ENCODE measurements at regions not wholly inside any gene's neighbourhood (a gene's known extent, or its start where the extent isn't known, plus 50 kb on each side); places are given as distances from the start of the nearest gene placed in this dataset.

- no peak overlapping the region for H3K27ac Mint-ChIP-seq
- peaks cover 3% of the 10 kb centered on the region for H3K27me3 Mint-ChIP-seq
- H3K4me1 Mint-ChIP-seq: no peaks in the 10 kb centered on the region
- no peak overlapping the region for H3K4me3 Mint-ChIP-seq
- no peaks in the 10 kb centered on the region for H3K36me3 Mint-ChIP-seq
- no peaks in the 10 kb centered on the region for H3K9me3 Mint-ChIP-seq
Measured at GRCh38 chr20:61046721-61047351, 205.2 kb upstream of the CDH4 start.

- no peak overlapping the region for H3K4me3 Mint-ChIP-seq
- no peak overlapping the region for H3K27ac Mint-ChIP-seq
- peaks cover 3% of the 10 kb centered on the region for H3K27me3 Mint-ChIP-seq
- H3K36me3 Mint-ChIP-seq: no peaks in the 10 kb centered on the region
- no peaks in the 10 kb centered on the region for H3K9me3 Mint-ChIP-seq
- no peaks in the 10 kb centered on the region for H3K4me1 Mint-ChIP-seq
Measured at GRCh38 chr20:61047515-61047914, 204.5 kb upstream of the CDH4 start.

GRCh38 chr20:61048302-61048701, 203.8 kb upstream of the CDH4 start:
- H3K27me3 Mint-ChIP-seq: no peaks in the 10 kb centered on the region
- no peaks in the 10 kb centered on the region for H3K36me3 Mint-ChIP-seq
- no peak overlapping the region for H3K27ac Mint-ChIP-seq
- H3K9me3 Mint-ChIP-seq: no peaks in the 10 kb centered on the region
- no peaks in the 10 kb centered on the region for H3K4me1 Mint-ChIP-seq
- H3K4me3 Mint-ChIP-seq: no peak overlapping the region

GRCh38 chr20:61049684-61050083, 202.4 kb upstream of the CDH4 start:
- no peaks in the 10 kb centered on the region for H3K27me3 Mint-ChIP-seq
- no peak overlapping the region for H3K4me3 Mint-ChIP-seq
- H3K36me3 Mint-ChIP-seq: no peaks in the 10 kb centered on the region
- no peaks in the 10 kb centered on the region for H3K9me3 Mint-ChIP-seq
- H3K27ac Mint-ChIP-seq: no peak overlapping the region
- H3K4me1 Mint-ChIP-seq: no peaks in the 10 kb centered on the region

GRCh38 chr20:61050336-61050890, 201.6 kb upstream of the CDH4 start:
- H3K27ac Mint-ChIP-seq: no peak overlapping the region
- H3K36me3 Mint-ChIP-seq: no peaks in the 10 kb centered on the region
- H3K4me1 Mint-ChIP-seq: no peaks in the 10 kb centered on the region
- no peaks in the 10 kb centered on the region for H3K27me3 Mint-ChIP-seq
- no peak overlapping the region for H3K4me3 Mint-ChIP-seq
- no peaks in the 10 kb centered on the region for H3K9me3 Mint-ChIP-seq

GRCh38 chr20:61052195-61052750, 199.8 kb upstream of the CDH4 start:
- H3K36me3 Mint-ChIP-seq: no peaks in the 10 kb centered on the region

GRCh38 chr20:61052776-61053442, 199.2 kb upstream of the CDH4 start:
- no peaks in the 10 kb centered on the region for H3K27me3 Mint-ChIP-seq
- H3K9me3 Mint-ChIP-seq: no peaks in the 10 kb centered on the region
- H3K4me3 Mint-ChIP-seq: no peak overlapping the region
- H3K27ac Mint-ChIP-seq: no peak overlapping the region
- H3K4me1 Mint-ChIP-seq: no peaks in the 10 kb centered on the region
- no peaks in the 10 kb centered on the region for H3K36me3 Mint-ChIP-seq

More at GRCh38 chr20:61052195-61052750, 199.8 kb upstream of the CDH4 start:
- no peaks in the 10 kb centered on the region for H3K27me3 Mint-ChIP-seq
- no peak overlapping the region for H3K27ac Mint-ChIP-seq
- no peaks in the 10 kb centered on the region for H3K9me3 Mint-ChIP-seq
- no peak overlapping the region for H3K4me3 Mint-ChIP-seq
- H3K4me1 Mint-ChIP-seq: no peaks in the 10 kb centered on the region

- no peaks in the 10 kb centered on the region for H3K9me3 Mint-ChIP-seq
- H3K36me3 Mint-ChIP-seq: no peaks in the 10 kb centered on the region
- H3K4me3 Mint-ChIP-seq: no peak overlapping the region
- H3K27me3 Mint-ChIP-seq: no peaks in the 10 kb centered on the region
- no peak overlapping the region for H3K27ac Mint-ChIP-seq
- H3K4me1 Mint-ChIP-seq: no peaks in the 10 kb centered on the region
Measured at GRCh38 chr20:61053487-61053886, 198.6 kb upstream of the CDH4 start.

GRCh38 chr20:61053889-61054288, 198.2 kb upstream of the CDH4 start:
- H3K4me3 Mint-ChIP-seq: no peak overlapping the region
- H3K27ac Mint-ChIP-seq: no peak overlapping the region
- H3K27me3 Mint-ChIP-seq: no peaks in the 10 kb centered on the region
- H3K4me1 Mint-ChIP-seq: no peaks in the 10 kb centered on the region
- no peaks in the 10 kb centered on the region for H3K36me3 Mint-ChIP-seq
- no peaks in the 10 kb centered on the region for H3K9me3 Mint-ChIP-seq

GRCh38 chr20:61054411-61054810, 197.7 kb upstream of the CDH4 start:
- H3K27ac Mint-ChIP-seq: no peak overlapping the region
- H3K36me3 Mint-ChIP-seq: no peaks in the 10 kb centered on the region
- H3K27me3 Mint-ChIP-seq: no peaks in the 10 kb centered on the region
- no peaks in the 10 kb centered on the region for H3K9me3 Mint-ChIP-seq
- no peak overlapping the region for H3K4me3 Mint-ChIP-seq
- H3K4me1 Mint-ChIP-seq: no peaks in the 10 kb centered on the region

- H3K27ac Mint-ChIP-seq: no peak overlapping the region
- H3K9me3 Mint-ChIP-seq: no peaks in the 10 kb centered on the region
- no peaks in the 10 kb centered on the region for H3K4me1 Mint-ChIP-seq
- no peak overlapping the region for H3K4me3 Mint-ChIP-seq
- H3K27me3 Mint-ChIP-seq: no peaks in the 10 kb centered on the region
- no peaks in the 10 kb centered on the region for H3K36me3 Mint-ChIP-seq
Measured at GRCh38 chr20:61055180-61056010, 196.7 kb upstream of the CDH4 start.

- Mint-ChIP-seq H3K9me3 (no peaks in the 10 kb centered on the region), H3K4me3 (no peak overlapping the region), H3K27me3 (no peaks in the 10 kb centered on the region), H3K36me3 (no peaks in the 10 kb centered on the region), H3K27ac (no peak overlapping the region), H3K4me1 (no peaks in the 10 kb centered on the region)
Measured at GRCh38 chr20:61056116-61056515, 195.9 kb upstream of the CDH4 start.

- H3K27ac Mint-ChIP-seq: no peak overlapping the region
- H3K9me3 Mint-ChIP-seq: no peaks in the 10 kb centered on the region
- no peak overlapping the region for H3K4me3 Mint-ChIP-seq
- no peaks in the 10 kb centered on the region for H3K27me3 Mint-ChIP-seq
- no peaks in the 10 kb centered on the region for H3K36me3 Mint-ChIP-seq
- no peaks in the 10 kb centered on the region for H3K4me1 Mint-ChIP-seq
Measured at GRCh38 chr20:61056627-61057442, 195.2 kb upstream of the CDH4 start.

GRCh38 chr20:61057443-61058121, 194.5 kb upstream of the CDH4 start:
- H3K9me3 Mint-ChIP-seq: no peaks in the 10 kb centered on the region
- H3K27me3 Mint-ChIP-seq: no peaks in the 10 kb centered on the region
- no peak overlapping the region for H3K27ac Mint-ChIP-seq
- H3K4me1 Mint-ChIP-seq: no peaks in the 10 kb centered on the region
- no peak overlapping the region for H3K4me3 Mint-ChIP-seq
- H3K36me3 Mint-ChIP-seq: no peaks in the 10 kb centered on the region
